Esophagus muscularis mucosa (tissue), 4 donors: ENCODE measurements at regions not wholly inside any gene's neighbourhood (a gene's known extent, or its start where the extent isn't known, plus 50 kb on each side); places are given as distances from the start of the nearest gene placed in this dataset.

ENCODE experiments used
- DNase-seq: peaks from one replicate; pipeline ENCODE4 v3.0.0-alpha.2; 2017; ENCODE audit errors: extremely low spot score
- H3K27ac ChIP-seq, 4 donors: fragments of 200-600 bp; sonication (generic); replicated peaks in 1 of 4; 1 replicate in 3 of 4; 2 replicates in 1 of 4; pipeline ENCODE4 v1.5.1; 2016 to 2019; ENCODE audit warnings: mild to moderate bottlenecking in 1 of 4
- H3K27me3 ChIP-seq, 4 donors: fragments of 200-600 bp; sonication (generic); one replicate each; pipeline versions ENCODE4 v1.5.1 to v1.6.0; 2016 to 2019
- H3K36me3 ChIP-seq, 4 donors: fragments of 200-600 bp; sonication (generic); one replicate each; pipeline ENCODE4 v1.5.1; 2016 to 2019
- H3K4me1 ChIP-seq, 4 donors: fragments of 200-600 bp; sonication (generic); one replicate each; pipeline ENCODE4 v1.5.1; 2016 to 2019
- H3K4me3 ChIP-seq, 4 donors: fragments of 200-600 bp; sonication (generic); 1 replicate in 2 of 4; 2 replicates in 2 of 4; pipeline ENCODE4 v1.5.1; 2016 to 2019; ENCODE audit warnings: mild to moderate bottlenecking in 4 of 4, moderate library complexity in 1 of 4
- H3K9me3 ChIP-seq, 4 donors: fragments of 200-600 bp; sonication (generic); 1 replicate in 3 of 4; 2 replicates in 1 of 4; pipeline ENCODE4 v1.5.1; 2016 to 2019
- EP300 ChIP-seq: sonication (generic); formaldehyde crosslinking; IDR thresholded peaks from one replicate; pipeline ENCODE4 v1.6.1; 2017; ENCODE audit warnings: antibody characterized with exemption
- POLR2A ChIP-seq: fragments of 450-650 bp; IDR thresholded peaks from one replicate; pipeline ENCODE4 v1.6.1; 2017; ENCODE audit warnings: antibody characterized with exemption, moderate library complexity, mild to moderate bottlenecking, low read depth
- POLR2AphosphoS5 ChIP-seq, 2 donors: sonication (generic); formaldehyde crosslinking; IDR thresholded peaks; one replicate each; pipeline ENCODE4 v1.6.1; 2017; ENCODE audit warnings: antibody characterized with exemption in 2 of 2
- WGBS: methylation state at CpG from one replicate; pipeline ENCODE4 v1.1.5; 2018; 5-methylcytosine and 5-hydroxymethylcytosine counted together
- intact Hi-C: fragments of 100-400 bp; cut with DNase I; formaldehyde crosslinking; loops from one replicate; pipeline ENCODE4 v1.15.1; 2023
- TF ChIP-seq, protein P1 (sequence below), 3 experiments: fragments of 200-600 bp in 2 of 3; fragments of 450-650 bp in 1 of 3; sonication (generic) in 2 of 3; IDR thresholded peaks; one replicate each; pipeline ENCODE4 v1.5.1; 2017 to 2019; ENCODE audit warnings: antibody characterized with exemption in 3 of 3, mild to moderate bottlenecking in 2 of 3, moderate library complexity in 1 of 3

- H3K4me3 ChIP-seq = no peak overlapping the region
- H3K27me3 ChIP-seq = no peaks in the 10 kb centered on the region
- peaks cover 22 to 44% (median 43%) of the 10 kb centered on the region in 4 donors for H3K4me1 ChIP-seq
- no peaks in the 10 kb centered on the region for H3K9me3 ChIP-seq
- intact Hi-C loops = no loop called here
- no peaks in the 10 kb centered on the region for H3K36me3 ChIP-seq
- TF ChIP-seq POLR2A = no peak
- TF ChIP-seq, protein P1, sequence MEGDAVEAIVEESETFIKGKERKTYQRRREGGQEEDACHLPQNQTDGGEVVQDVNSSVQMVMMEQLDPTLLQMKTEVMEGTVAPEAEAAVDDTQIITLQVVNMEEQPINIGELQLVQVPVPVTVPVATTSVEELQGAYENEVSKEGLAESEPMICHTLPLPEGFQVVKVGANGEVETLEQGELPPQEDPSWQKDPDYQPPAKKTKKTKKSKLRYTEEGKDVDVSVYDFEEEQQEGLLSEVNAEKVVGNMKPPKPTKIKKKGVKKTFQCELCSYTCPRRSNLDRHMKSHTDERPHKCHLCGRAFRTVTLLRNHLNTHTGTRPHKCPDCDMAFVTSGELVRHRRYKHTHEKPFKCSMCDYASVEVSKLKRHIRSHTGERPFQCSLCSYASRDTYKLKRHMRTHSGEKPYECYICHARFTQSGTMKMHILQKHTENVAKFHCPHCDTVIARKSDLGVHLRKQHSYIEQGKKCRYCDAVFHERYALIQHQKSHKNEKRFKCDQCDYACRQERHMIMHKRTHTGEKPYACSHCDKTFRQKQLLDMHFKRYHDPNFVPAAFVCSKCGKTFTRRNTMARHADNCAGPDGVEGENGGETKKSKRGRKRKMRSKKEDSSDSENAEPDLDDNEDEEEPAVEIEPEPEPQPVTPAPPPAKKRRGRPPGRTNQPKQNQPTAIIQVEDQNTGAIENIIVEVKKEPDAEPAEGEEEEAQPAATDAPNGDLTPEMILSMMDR (IDR thresholded peaks at IDR 0.05) = no peak
- no peak for TF ChIP-seq POLR2AphosphoS5 (IDR thresholded peaks at IDR 0.05)
- TF ChIP-seq EP300 = no peak
- 63% methylated on average over 9 of the region's 9 CpGs for WGBS
- peak overlapping the region; percentile 34 to 57 (median 50) for H3K27ac ChIP-seq
- peak; percentile 53 for DNase-seq
These were observed 100.1 kb upstream of the KLF3 start for GRCh38 chr4:38563707-38564495.

- no peak for DNase-seq
- peak in 1 of 2 donors; percentile 55 for TF ChIP-seq POLR2AphosphoS5 (IDR thresholded peaks at IDR 0.05)
- TF ChIP-seq, protein P1 (IDR thresholded peaks at IDR 0.05) = no peak
- Histone ChIP-seq H3K27ac (peak overlapping the region; percentile 18 to 72 (median 54)), H3K36me3 (no peaks in the 10 kb centered on the region), H3K4me1 (peaks cover 22 to 44% (median 43%) of the 10 kb centered on the region in 4 donors), H3K9me3 (no peaks in the 10 kb centered on the region), H3K27me3 (no peaks in the 10 kb centered on the region), H3K4me3 (no peak overlapping the region)
- intact Hi-C loops = no loop called here
- 51% methylated on average over 12 of the region's 12 CpGs for WGBS
These were observed 98.5 kb upstream of the KLF3 start for GRCh38 chr4:38565271-38566199.

DNA sequence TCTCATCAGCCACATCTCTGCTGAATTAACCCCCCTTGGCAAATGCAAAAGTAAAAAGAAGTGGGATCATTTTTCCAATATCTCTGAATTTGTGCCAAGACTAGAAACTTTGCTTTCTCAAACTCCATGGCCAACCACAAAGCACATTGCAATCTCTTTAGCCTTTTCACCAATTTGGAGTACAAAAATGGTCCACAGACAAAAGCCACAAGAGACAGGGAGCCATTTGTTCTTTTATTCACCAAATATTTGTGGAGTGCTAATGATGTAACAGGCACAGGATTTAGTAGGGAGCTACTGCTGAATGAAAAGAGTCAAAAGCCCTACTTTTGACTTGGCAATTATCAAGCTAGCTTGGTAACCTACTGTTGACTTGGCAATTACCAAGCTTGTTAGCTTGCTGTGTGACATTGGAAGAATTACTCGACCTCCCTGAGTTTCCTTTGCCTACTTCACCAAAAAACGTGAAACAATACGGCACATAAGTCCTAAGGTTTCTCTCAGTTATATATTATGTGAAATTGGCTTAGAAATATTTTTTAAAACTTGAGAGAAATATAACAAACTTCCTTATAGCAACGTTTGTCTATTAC, 97.1 kb upstream of the KLF3 start:
- TF ChIP-seq, protein P1 (IDR thresholded peaks at IDR 0.05) = no peak
- TF ChIP-seq POLR2A (no peak), POLR2AphosphoS5 (IDR thresholded peaks at IDR 0.05) (no peak), EP300 (no peak)
- Histone ChIP-seq H3K36me3 (no peaks in the 10 kb centered on the region), H3K4me3 (no peak overlapping the region), H3K27ac (no peak overlapping the region), H3K4me1 (peaks cover 21 to 56% (median 51%) of the 10 kb centered on the region in 4 donors), H3K27me3 (no peaks in the 10 kb centered on the region), H3K9me3 (no peaks in the 10 kb centered on the region)
- no peak for DNase-seq
- WGBS = 83% methylated on average over 4 of the region's 4 CpGs
- intact Hi-C loops = no loop called here

DNA sequence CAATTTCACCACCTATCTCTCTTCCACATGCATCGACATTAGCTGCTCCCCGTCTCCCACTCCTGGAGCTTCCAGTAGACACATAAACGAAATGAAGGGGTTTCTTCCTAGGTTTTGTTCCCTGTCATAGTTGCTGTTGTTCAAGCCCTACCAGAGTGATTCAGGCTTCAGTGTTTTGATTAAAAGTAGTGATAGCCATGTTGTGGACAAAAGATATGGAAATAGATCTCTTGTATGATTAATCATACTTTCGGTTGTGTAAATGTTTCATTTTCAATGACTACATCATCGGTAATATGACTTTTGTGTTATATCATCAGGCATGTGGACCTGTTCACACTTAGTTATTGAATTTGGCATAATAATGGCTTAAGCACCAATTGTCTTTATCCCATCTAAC, 96.5 kb upstream of the KLF3 start:
- no peak for DNase-seq
- TF ChIP-seq, protein P1 (IDR thresholded peaks at IDR 0.05) = no peak
- TF ChIP-seq POLR2A (no peak), EP300 (no peak)
- intact Hi-C loops = no loop called here
- Histone ChIP-seq H3K9me3 (no peaks in the 10 kb centered on the region), H3K4me3 (no peak overlapping the region), H3K27me3 (no peaks in the 10 kb centered on the region), H3K27ac (no peak overlapping the region), H3K4me1 (peaks cover 16 to 53% (median 47%) of the 10 kb centered on the region in 4 donors), H3K36me3 (no peaks in the 10 kb centered on the region)
- 93% methylated on average over 5 of the region's 5 CpGs for WGBS
